Skeletal muscle tissue (tissue), 3 donors: ENCODE measurements at regions not wholly inside any gene's neighbourhood (a gene's known extent, or its start where the extent isn't known, plus 50 kb on each side); places are given as distances from the start of the nearest gene placed in this dataset.

Experiments used
- H3K27ac ChIP-seq: one replicate; pipeline ENCODE4 v1.7.0; 2013; ENCODE audit warnings: mild to moderate bottlenecking, low read depth, low read length, inconsistent platforms
- H3K27me3 ChIP-seq, 3 donors: one replicate each; pipeline ENCODE4 v1.7.0; 2013; ENCODE audit warnings: low read length in 3 of 3; ENCODE audit not compliant: control insufficient read depth in 3 of 3, insufficient read depth in 3 of 3
- H3K36me3 ChIP-seq, 3 donors: one replicate each; pipeline ENCODE4 v1.7.0; 2013; ENCODE audit warnings: low read length in 3 of 3; ENCODE audit not compliant: control insufficient read depth in 3 of 3, insufficient read depth in 3 of 3
- H3K4me1 ChIP-seq, 3 donors: one replicate each; pipeline ENCODE4 v1.7.0; 2013; ENCODE audit warnings: low read length in 3 of 3, mild to moderate bottlenecking in 3 of 3; ENCODE audit not compliant: control insufficient read depth in 3 of 3, insufficient read depth in 3 of 3
- H3K4me3 ChIP-seq, 3 donors: one replicate each; pipeline ENCODE4 v1.7.0; 2013; ENCODE audit warnings: low read length in 3 of 3
- H3K9ac ChIP-seq, 3 donors: one replicate each; pipeline ENCODE4 v1.7.0; 2013; ENCODE audit warnings: low read length in 3 of 3, mild to moderate bottlenecking in 3 of 3, moderate library complexity in 2 of 3, low read depth in 1 of 3
- H3K9me3 ChIP-seq, 3 donors: one replicate each; pipeline ENCODE4 v1.7.0; 2013; ENCODE audit warnings: low read length in 3 of 3; ENCODE audit not compliant: control insufficient read depth in 3 of 3
- donor health status: Osteomylitis.

GRCh38 chr11:10629411-10630002 is 61.0 kb upstream of the LYVE1 start:
- H3K27ac ChIP-seq = no peak overlapping the region
- H3K4me1 ChIP-seq = peaks cover 18 to 22% (median 20%) of the 10 kb centered on the region in 3 donors
- no peaks in the 10 kb centered on the region for H3K27me3 ChIP-seq
- H3K36me3 ChIP-seq = no peaks in the 10 kb centered on the region
- H3K9ac ChIP-seq = no peak overlapping the region
- H3K4me3 ChIP-seq = no peak overlapping the region
- H3K9me3 ChIP-seq = no peaks in the 10 kb centered on the region

DNA sequence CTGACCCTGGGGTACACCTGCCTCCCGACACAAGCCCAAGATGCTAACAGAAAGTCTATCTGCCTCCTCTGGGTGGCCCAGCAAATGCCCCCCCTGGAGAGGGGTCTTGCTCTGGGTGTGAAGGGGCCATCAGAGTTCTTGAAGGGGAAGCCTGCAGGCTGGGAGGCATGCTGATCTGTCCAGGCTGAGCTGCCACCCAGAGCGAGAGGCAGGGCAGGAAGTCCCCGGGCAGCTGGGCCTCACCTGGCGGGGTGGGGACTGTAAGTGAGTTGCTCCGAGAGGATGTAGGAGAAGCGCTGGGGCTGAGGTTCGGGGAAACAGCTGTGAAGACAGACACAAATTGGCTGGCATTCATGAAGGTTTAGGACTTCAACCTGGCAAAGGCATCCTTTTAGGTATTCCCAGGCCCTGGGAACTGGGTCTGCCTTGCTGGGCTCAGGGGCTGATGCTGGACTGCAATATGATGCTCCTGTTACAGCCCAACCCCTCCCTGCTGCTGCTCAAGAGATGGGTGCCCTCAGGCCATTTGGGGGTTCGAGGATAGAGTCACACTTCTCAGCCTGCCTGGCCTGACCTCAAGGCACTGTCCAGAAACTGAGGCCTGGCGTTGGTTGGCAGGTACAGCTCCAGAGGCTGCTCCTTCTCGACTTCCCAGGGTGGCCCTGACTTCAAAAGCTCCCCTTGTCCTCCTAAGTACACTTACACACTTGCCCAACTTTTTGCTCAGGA is 60.2 kb upstream of the LYVE1 start:
- no peak overlapping the region for H3K9ac ChIP-seq
- H3K27me3 ChIP-seq = no peaks in the 10 kb centered on the region
- H3K9me3 ChIP-seq = no peaks in the 10 kb centered on the region
- no peaks in the 10 kb centered on the region for H3K36me3 ChIP-seq
- peaks cover 24 to 30% (median 26%) of the 10 kb centered on the region in 3 donors for H3K4me1 ChIP-seq
- no peak overlapping the region for H3K27ac ChIP-seq
- no peak overlapping the region for H3K4me3 ChIP-seq

DNA sequence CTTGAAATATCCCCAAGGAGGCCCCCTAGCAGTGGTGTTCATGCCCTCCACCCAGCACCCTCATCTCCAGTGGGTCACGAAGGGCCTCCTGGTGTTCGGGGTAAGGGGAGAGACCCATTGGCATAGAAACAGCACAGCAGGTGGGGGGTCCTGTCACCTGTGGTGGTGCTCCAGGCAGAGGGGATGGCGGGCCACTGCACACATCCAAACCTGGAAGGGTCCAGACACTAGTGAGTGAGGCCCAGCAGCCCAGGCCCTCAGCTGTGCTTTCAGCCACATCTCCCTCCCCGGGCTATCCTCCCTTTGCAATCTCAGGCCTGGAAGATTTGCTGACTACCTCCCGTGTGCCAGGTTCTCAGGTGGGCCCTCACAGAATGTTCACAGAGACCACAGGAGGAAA is 59.4 kb upstream of the LYVE1 start:
- peak overlapping the region in 1 of 3 donors; percentile 3 for H3K9ac ChIP-seq
- H3K27me3 ChIP-seq = no peaks in the 10 kb centered on the region
- no peak overlapping the region for H3K27ac ChIP-seq

GRCh38 chr11:10627291-10627690 is 58.8 kb upstream of the LYVE1 start:
- no peaks in the 10 kb centered on the region for H3K27me3 ChIP-seq
- peak overlapping the region in 1 of 3 donors; percentile 3 for H3K9ac ChIP-seq
- H3K9me3 ChIP-seq = no peaks in the 10 kb centered on the region
- H3K36me3 ChIP-seq = no peaks in the 10 kb centered on the region
- H3K4me1 ChIP-seq = peaks cover 24 to 31% (median 30%) of the 10 kb centered on the region in 3 donors
- H3K4me3 ChIP-seq = no peak overlapping the region
- no peak overlapping the region for H3K27ac ChIP-seq

More for the DNA sequence above, 59.4 kb upstream of the LYVE1 start:
- Histone ChIP-seq H3K4me3 (no peak overlapping the region), H3K9me3 (no peaks in the 10 kb centered on the region), H3K36me3 (no peaks in the 10 kb centered on the region), H3K4me1 (peaks cover 24 to 31% (median 30%) of the 10 kb centered on the region in 3 donors)

- no peak overlapping the region for H3K4me3 ChIP-seq
- peak overlapping the region in 2 of 3 donors; percentile 33 to 60 for H3K9ac ChIP-seq
- H3K9me3 ChIP-seq = no peaks in the 10 kb centered on the region
- H3K36me3 ChIP-seq = no peaks in the 10 kb centered on the region
- peaks cover 24 to 31% (median 30%) of the 10 kb centered on the region in 3 donors for H3K4me1 ChIP-seq
- H3K27ac ChIP-seq = peak overlapping the region; percentile 47
- H3K27me3 ChIP-seq = no peaks in the 10 kb centered on the region
Observed at GRCh38 chr11:10625982-10626311, 57.5 kb upstream of the LYVE1 start.

GRCh38 chr11:10625281-10625981 is 57.0 kb upstream of the LYVE1 start:
- Histone ChIP-seq H3K27ac (peak overlapping the region; percentile 47), H3K4me3 (no peak overlapping the region), H3K36me3 (no peaks in the 10 kb centered on the region), H3K27me3 (no peaks in the 10 kb centered on the region), H3K4me1 (peaks cover 24 to 31% (median 30%) of the 10 kb centered on the region in 3 donors), H3K9ac (peak overlapping the region in 2 of 3 donors; percentile 33 to 60), H3K9me3 (no peaks in the 10 kb centered on the region)

GRCh38 chr11:10623797-10624761 is 55.6 kb upstream of the LYVE1 start:
- no peak overlapping the region for H3K27ac ChIP-seq
- H3K4me1 ChIP-seq = peaks cover 24 to 31% (median 30%) of the 10 kb centered on the region in 3 donors
- no peaks in the 10 kb centered on the region for H3K9me3 ChIP-seq
- H3K9ac ChIP-seq = no peak overlapping the region
- no peaks in the 10 kb centered on the region for H3K36me3 ChIP-seq
- no peaks in the 10 kb centered on the region for H3K27me3 ChIP-seq
- no peak overlapping the region for H3K4me3 ChIP-seq

DNA sequence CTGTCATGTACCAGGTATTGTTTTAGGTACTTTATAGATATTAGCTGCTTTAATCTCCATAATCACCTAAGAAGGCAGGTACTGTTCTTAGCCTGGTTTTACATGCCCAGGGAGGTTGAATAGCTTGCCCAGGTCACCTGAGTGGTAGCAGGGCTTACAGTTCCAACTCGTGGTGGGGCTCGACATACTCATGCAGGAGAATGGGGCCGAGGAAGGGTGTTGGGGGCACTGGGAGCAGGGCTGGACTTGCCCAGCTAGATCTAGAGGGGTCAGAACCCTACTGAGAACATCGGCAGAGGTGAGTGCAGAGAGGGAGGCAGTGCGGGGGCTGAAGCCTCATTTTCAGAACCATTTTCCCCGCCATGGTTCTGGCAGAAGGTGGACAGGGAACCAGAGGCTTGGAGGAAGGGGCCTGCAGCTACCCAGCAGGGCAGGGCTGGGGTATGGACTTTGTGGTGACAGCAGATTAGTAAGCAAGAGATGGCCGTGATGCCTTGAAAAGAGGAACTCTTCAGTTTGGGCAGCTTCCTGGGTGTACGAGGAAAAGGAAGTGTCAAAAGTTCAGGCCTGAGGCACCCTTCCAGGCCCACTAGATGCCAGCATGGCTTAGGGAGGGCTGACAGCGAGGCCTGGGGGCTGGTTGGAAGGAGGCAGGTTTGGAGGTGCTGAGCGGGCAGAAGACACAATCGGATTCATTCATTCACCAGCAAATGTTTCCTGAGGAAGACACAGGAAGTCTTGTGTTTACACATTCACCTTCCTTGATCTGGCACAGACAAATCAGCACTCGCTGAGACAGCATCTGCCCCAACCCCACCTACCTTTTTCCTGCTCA is 54.7 kb upstream of the LYVE1 start:
- Histone ChIP-seq H3K9me3 (no peaks in the 10 kb centered on the region), H3K4me1 (peaks cover 24 to 31% (median 30%) of the 10 kb centered on the region in 3 donors), H3K36me3 (no peaks in the 10 kb centered on the region), H3K27me3 (no peaks in the 10 kb centered on the region), H3K4me3 (no peak overlapping the region), H3K9ac (no peak overlapping the region), H3K27ac (no peak overlapping the region)

- peaks cover 24 to 31% (median 30%) of the 10 kb centered on the region in 3 donors for H3K4me1 ChIP-seq
- H3K27me3 ChIP-seq = no peaks in the 10 kb centered on the region
- H3K36me3 ChIP-seq = no peaks in the 10 kb centered on the region
- H3K27ac ChIP-seq = no peak overlapping the region
- H3K9ac ChIP-seq = no peak overlapping the region
- H3K4me3 ChIP-seq = no peak overlapping the region
- H3K9me3 ChIP-seq = no peaks in the 10 kb centered on the region
Observed at GRCh38 chr11:10622108-10622507, 53.6 kb upstream of the LYVE1 start.
